ENCODE measurements at regions not wholly inside any gene's neighbourhood (a gene's known extent, or its start where the extent isn't known, plus 50 kb on each side); places are given as distances from the start of the nearest gene placed in this dataset.

DNA sequence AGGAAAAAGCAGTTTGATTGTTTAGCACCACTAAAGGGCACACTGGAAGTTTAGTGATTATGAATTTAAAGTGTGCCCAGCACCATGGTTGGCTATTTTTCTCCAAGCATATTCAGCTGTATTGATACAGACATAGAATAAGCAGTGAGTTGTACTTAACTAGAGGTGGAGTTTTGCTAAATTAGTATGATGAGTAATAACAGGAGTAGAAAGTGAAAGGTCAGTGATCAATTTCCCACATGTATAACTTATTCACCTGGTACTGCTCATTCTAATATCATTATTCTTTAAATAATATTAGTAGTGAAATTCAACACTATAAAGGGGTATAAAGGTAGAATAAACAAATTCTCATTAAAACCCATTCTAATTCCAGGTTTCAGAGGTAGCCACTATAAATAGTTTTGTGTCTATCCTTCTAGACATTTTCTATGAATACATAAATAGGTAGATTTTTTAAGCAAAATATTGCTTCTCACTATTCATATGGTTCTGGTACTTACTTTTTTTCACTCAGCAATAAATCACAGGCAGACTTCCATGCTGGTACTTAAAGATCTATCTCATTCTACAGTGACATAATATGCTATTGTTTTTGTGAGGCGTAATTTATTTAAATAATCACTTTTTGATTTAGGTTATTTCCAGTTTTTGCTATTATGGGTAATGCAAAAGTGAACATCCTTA is 732.9 kb downstream of the VGLL3 start:
- TF ChIP-seq, protein P1, sequence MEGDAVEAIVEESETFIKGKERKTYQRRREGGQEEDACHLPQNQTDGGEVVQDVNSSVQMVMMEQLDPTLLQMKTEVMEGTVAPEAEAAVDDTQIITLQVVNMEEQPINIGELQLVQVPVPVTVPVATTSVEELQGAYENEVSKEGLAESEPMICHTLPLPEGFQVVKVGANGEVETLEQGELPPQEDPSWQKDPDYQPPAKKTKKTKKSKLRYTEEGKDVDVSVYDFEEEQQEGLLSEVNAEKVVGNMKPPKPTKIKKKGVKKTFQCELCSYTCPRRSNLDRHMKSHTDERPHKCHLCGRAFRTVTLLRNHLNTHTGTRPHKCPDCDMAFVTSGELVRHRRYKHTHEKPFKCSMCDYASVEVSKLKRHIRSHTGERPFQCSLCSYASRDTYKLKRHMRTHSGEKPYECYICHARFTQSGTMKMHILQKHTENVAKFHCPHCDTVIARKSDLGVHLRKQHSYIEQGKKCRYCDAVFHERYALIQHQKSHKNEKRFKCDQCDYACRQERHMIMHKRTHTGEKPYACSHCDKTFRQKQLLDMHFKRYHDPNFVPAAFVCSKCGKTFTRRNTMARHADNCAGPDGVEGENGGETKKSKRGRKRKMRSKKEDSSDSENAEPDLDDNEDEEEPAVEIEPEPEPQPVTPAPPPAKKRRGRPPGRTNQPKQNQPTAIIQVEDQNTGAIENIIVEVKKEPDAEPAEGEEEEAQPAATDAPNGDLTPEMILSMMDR (IDR thresholded peaks at IDR 0.05): no peak
- TF ChIP-seq POLR2A (IDR thresholded peaks at IDR 0.05) (no peak), EP300 (IDR thresholded peaks at IDR 0.05) (no peak)
